H9 (cell line): ENCODE measurements at regions not wholly inside any gene's neighbourhood (a gene's known extent, or its start where the extent isn't known, plus 50 kb on each side); places are given as distances from the start of the nearest gene placed in this dataset.

Experiments
- DNase-seq: peaks from one replicate; pipeline ENCODE4 v3.0.0-alpha.2; 2017
- H2AFZ ChIP-seq: one replicate; pipeline ENCODE4 v1.6.1; 2013; ENCODE audit warnings: mild to moderate bottlenecking, low read length, control low read depth, moderate library complexity
- H2AK5ac ChIP-seq: 2 replicates; pipeline ENCODE4 v1.6.1; 2013; ENCODE audit warnings: low read length, control low read depth, mixed read lengths; ENCODE audit not compliant: insufficient read length
- H2BK120ac ChIP-seq: one replicate; pipeline ENCODE4 v1.6.1; 2013; ENCODE audit warnings: low read depth, mild to moderate bottlenecking, low read length, control low read depth, inconsistent platforms; ENCODE audit not compliant: poor library complexity, severe bottlenecking
- H2BK12ac ChIP-seq: 2 replicates; pipeline ENCODE4 v1.6.1; 2013; ENCODE audit warnings: low read length, control low read depth, mixed read lengths, low read depth; ENCODE audit not compliant: insufficient read length
- H2BK15ac ChIP-seq: 2 replicates; pipeline ENCODE4 v1.6.1; 2013; ENCODE audit warnings: low read depth, low read length, control low read depth
- H2BK20ac ChIP-seq: one replicate; pipeline ENCODE4 v1.6.1; 2013; ENCODE audit warnings: low read depth, mild to moderate bottlenecking, low read length, control low read depth, inconsistent platforms; ENCODE audit not compliant: poor library complexity, severe bottlenecking
- H2BK5ac ChIP-seq: 2 replicates; pipeline ENCODE4 v1.6.1; 2013; ENCODE audit warnings: low read length, control low read depth, mixed read lengths; ENCODE audit not compliant: insufficient read length
- H3K14ac ChIP-seq: 2 replicates; pipeline ENCODE4 v1.6.1; 2013; ENCODE audit warnings: low read length, control low read depth; ENCODE audit not compliant: insufficient read depth
- H3K18ac ChIP-seq: 2 replicates; pipeline ENCODE4 v1.6.1; 2013; ENCODE audit warnings: low read depth, mild to moderate bottlenecking, mixed read lengths, low read length, control low read depth; ENCODE audit not compliant: insufficient read length
- H3K23ac ChIP-seq: 2 replicates; pipeline ENCODE4 v1.6.1; 2013; ENCODE audit warnings: low read length, control low read depth, mixed read lengths, low read depth; ENCODE audit not compliant: insufficient read length
- H3K23me2 ChIP-seq: 2 replicates; pipeline ENCODE4 v1.6.1; 2013; ENCODE audit warnings: low read depth, mild to moderate bottlenecking, mixed read lengths, low read length, control low read depth; ENCODE audit not compliant: insufficient read length, poor library complexity, severe bottlenecking
- H3K27ac ChIP-seq: 2 replicates; pipeline ENCODE4 v1.5.1; 2013; ENCODE audit warnings: low read length, control low read depth, mixed read lengths, low read depth; ENCODE audit not compliant: insufficient read length
- H3K27me3 ChIP-seq: 2 replicates; pipeline ENCODE4 v1.6.1; 2013; ENCODE audit warnings: low read length, control low read depth, inconsistent platforms; ENCODE audit not compliant: insufficient read depth
- H3K4ac ChIP-seq: 2 replicates; pipeline ENCODE4 v1.6.1; 2013; ENCODE audit warnings: low read depth, mild to moderate bottlenecking, control low read depth, inconsistent platforms, low read length, moderate library complexity
- H3K4me1 ChIP-seq: 2 replicates; pipeline ENCODE4 v1.6.1; 2013; ENCODE audit warnings: low read length, control low read depth, inconsistent platforms; ENCODE audit not compliant: insufficient read depth
- H3K4me2 ChIP-seq: 2 replicates; pipeline ENCODE4 v1.6.1; 2013; ENCODE audit warnings: low read length, control low read depth, mixed read lengths; ENCODE audit not compliant: insufficient read length, insufficient read depth
- H3K56ac ChIP-seq: 2 replicates; pipeline ENCODE4 v1.6.1; 2013; ENCODE audit warnings: low read depth, mild to moderate bottlenecking, mixed read lengths, low read length, control low read depth; ENCODE audit not compliant: insufficient read length
- H3K79me1 ChIP-seq: 2 replicates; pipeline ENCODE4 v1.6.1; 2013; ENCODE audit warnings: low read depth, mild to moderate bottlenecking, moderate library complexity, low read length, control low read depth, inconsistent platforms; ENCODE audit not compliant: insufficient read depth, poor library complexity, severe bottlenecking
- H3K79me2 ChIP-seq: 2 replicates; pipeline ENCODE4 v1.6.1; 2013; ENCODE audit warnings: low read length, control low read depth, inconsistent platforms; ENCODE audit not compliant: insufficient read depth
- H3K9ac ChIP-seq: 2 replicates; pipeline ENCODE4 v1.6.1; 2013; ENCODE audit warnings: low read length, control low read depth, mixed read lengths; ENCODE audit not compliant: insufficient read length; ENCODE audit errors: extremely low read depth
- H3K9me3 ChIP-seq: one replicate; pipeline ENCODE4 v1.6.1; 2013; ENCODE audit warnings: low read depth, low read length, inconsistent platforms; ENCODE audit not compliant: control insufficient read depth
- H3T11ph ChIP-seq: one replicate; pipeline ENCODE4 v1.6.1; 2013; ENCODE audit warnings: mild to moderate bottlenecking, low read length, control low read depth, inconsistent platforms
- H4K20me1 ChIP-seq: one replicate; pipeline ENCODE4 v1.6.1; 2013; ENCODE audit not compliant: control insufficient read depth, insufficient read length, insufficient read depth
- H4K5ac ChIP-seq: 2 replicates; pipeline ENCODE4 v1.6.1; 2013; ENCODE audit warnings: low read depth, mild to moderate bottlenecking, mixed read lengths, low read length, control low read depth; ENCODE audit not compliant: insufficient read length
- H4K8ac ChIP-seq: replicated peaks from 2 replicates; pipeline ENCODE4 v1.6.1; 2013; ENCODE audit warnings: low read length, control low read depth, mixed read lengths, low read depth; ENCODE audit not compliant: insufficient read length
- H4K91ac ChIP-seq: 2 replicates; pipeline ENCODE4 v1.6.1; 2013; ENCODE audit warnings: low read depth, mild to moderate bottlenecking, moderate library complexity, mixed read lengths, low read length, control low read depth; ENCODE audit not compliant: insufficient read length
- H3K27ac Mint-ChIP-seq, 3 experiments: 2 replicates in 2 of 3; 3 replicates in 1 of 3; pipeline ENCODE4 v1.8.0; 2020 to 2021; ENCODE audit warnings: mixed read lengths in 3 of 3, mild to moderate bottlenecking in 1 of 3, moderate library complexity in 1 of 3
- H3K27me3 Mint-ChIP-seq: 2 replicates; pipeline ENCODE4 v1.8.0; 2021; ENCODE audit warnings: low read depth, mild to moderate bottlenecking, moderate library complexity, mixed read lengths
- H3K36me3 Mint-ChIP-seq, 3 experiments: 2 replicates in 2 of 3; 3 replicates in 1 of 3; pipeline ENCODE4 v1.8.0; 2020 to 2021; ENCODE audit warnings: low read depth in 3 of 3, mixed read lengths in 3 of 3; ENCODE audit not compliant: insufficient read depth in 1 of 3
- H3K4me1 Mint-ChIP-seq, 2 experiments: 2 replicates each; pipeline ENCODE4 v1.8.0; 2020; ENCODE audit warnings: mixed read lengths in 2 of 2
- H3K4me3 Mint-ChIP-seq, 2 experiments: 2 replicates in 1 of 2; 3 replicates in 1 of 2; pipeline ENCODE4 v1.8.0; 2020 to 2021; ENCODE audit warnings: mild to moderate bottlenecking in 2 of 2, mixed read lengths in 2 of 2, moderate library complexity in 1 of 2
- H3K9me3 Mint-ChIP-seq, 2 experiments: 2 replicates in 1 of 2; 3 replicates in 1 of 2; pipeline ENCODE4 v1.8.0; 2020; ENCODE audit warnings: mild to moderate bottlenecking in 2 of 2, mixed read lengths in 2 of 2, moderate library complexity in 1 of 2
- CTCF ChIP-seq: fragments of 200-600 bp; sonication (generic); conservative IDR thresholded peaks from 3 replicates; pipeline ENCODE4 v1.8.0; 2021; ENCODE audit warnings: antibody characterized with exemption, mild to moderate bottlenecking
- WGBS: extraction: QIAGEN DNeasy Blood & Tissue Kit; methylation state at CpG from one replicate; pipeline ENCODE4 v1.1.7; 2013; ENCODE audit warnings: missing lambda C conversion rate, low lambda C conversion rate, mixed read lengths; ENCODE audit not compliant: insufficient read length; ENCODE audit errors: extremely low coverage; 5-methylcytosine and 5-hydroxymethylcytosine counted together

- Histone ChIP-seq H2BK5ac (no peak overlapping the region), H3K27ac (no peak overlapping the region), H3K23me2 (no peaks in the 10 kb centered on the region), H3K23ac (no peak overlapping the region), H3K56ac (no peak overlapping the region), H3T11ph (no peak overlapping the region), H3K4ac (no peak overlapping the region), H3K4me2 (no peak overlapping the region), H3K27me3 (no peaks in the 10 kb centered on the region), H3K14ac (no peak overlapping the region), H3K18ac (no peak overlapping the region), H4K91ac (no peak overlapping the region), H2BK12ac (no peak overlapping the region), H2BK15ac (no peak overlapping the region), H3K79me2 (no peaks in the 10 kb centered on the region), H4K8ac (no peak overlapping the region), H4K5ac (no peak overlapping the region), H3K9ac (no peak overlapping the region), H3K79me1 (no peaks in the 10 kb centered on the region), H3K9me3 (no peaks in the 10 kb centered on the region), H2BK20ac (no peak overlapping the region), H2AFZ (no peak overlapping the region), H3K4me1 (no peaks in the 10 kb centered on the region), H4K20me1 (no peaks in the 10 kb centered on the region), H2AK5ac (no peak overlapping the region), H2BK120ac (no peak overlapping the region)
- Mint-ChIP-seq H3K27me3 (peaks cover 2% of the 10 kb centered on the region; the same call in 1 of the 2 replicates), H3K27ac (0 out of 7 replicates have a peak overlapping the region, but pooled peaks of 1 of the 3 experiments have one; percentile 56), H3K36me3 (no peaks in the 10 kb centered on the region), H3K4me3 (no peak overlapping the region), H3K9me3 (peaks cover 0 to 2% of the 10 kb centered on the region in 2 experiments; a peak in 1 of 5 replicates), H3K4me1 (no peaks in the 10 kb centered on the region)
- no CpG with 5 or more reads among the region's 2 CpGs for WGBS
- TF ChIP-seq CTCF: no peak
- no peak for DNase-seq
Measured at GRCh38 chr3:34022147-34022546, 223.7 kb downstream of the PDCD6IP start.
